Kidney epithelial cell (primary cell): ENCODE measurements at regions not wholly inside any gene's neighbourhood (a gene's known extent, or its start where the extent isn't known, plus 50 kb on each side); places are given as distances from the start of the nearest gene placed in this dataset.

ENCODE experiments used
- DNase-seq: peaks from one replicate; pipeline ENCODE4 v3.0.0-alpha.2; 2010; ENCODE audit warnings: low read depth
- H3K27me3 ChIP-seq: 2 replicates; pipeline ENCODE4 v1.6.0; 2011; ENCODE audit warnings: low read length; ENCODE audit not compliant: control insufficient read depth, insufficient read depth
- H3K36me3 ChIP-seq: 2 replicates; pipeline ENCODE4 v1.5.1; 2011; ENCODE audit warnings: low read length; ENCODE audit not compliant: control insufficient read depth, insufficient read depth
- H3K4me3 ChIP-seq: 2 replicates; pipeline ENCODE4 v1.5.1; 2011; ENCODE audit warnings: low read depth, mild to moderate bottlenecking, control low read depth, low read length
- CTCF ChIP-seq: IDR thresholded peaks from 2 replicates; pipeline ENCODE4 v1.5.1; 2011; ENCODE audit warnings: mild to moderate bottlenecking, moderate library complexity, low read length, control low read depth, inconsistent platforms; ENCODE audit not compliant: insufficient read depth, poor library complexity, severe bottlenecking

GRCh38 chr5:61640179-61641021 is 308.3 kb downstream of the ZSWIM6 start:
- Histone ChIP-seq H3K36me3 (no peaks in the 10 kb centered on the region), H3K4me3 (no peak overlapping the region), H3K27me3 (no peaks in the 10 kb centered on the region)
- no peak for TF ChIP-seq CTCF
- no peak for DNase-seq

GRCh38 chr5:61641748-61642565 is 309.9 kb downstream of the ZSWIM6 start:
- DNase-seq = no peak
- peak; percentile 8 for TF ChIP-seq CTCF
- Histone ChIP-seq H3K27me3 (no peaks in the 10 kb centered on the region), H3K4me3 (no peak overlapping the region), H3K36me3 (no peaks in the 10 kb centered on the region)

GRCh38 chr5:61647672-61648071 is 315.6 kb downstream of the ZSWIM6 start:
- DNase-seq = no peak
- H3K36me3 ChIP-seq = no peaks in the 10 kb centered on the region
- TF ChIP-seq CTCF = no peak
- H3K4me3 ChIP-seq = no peak overlapping the region
- no peaks in the 10 kb centered on the region for H3K27me3 ChIP-seq

GRCh38 chr5:61649231-61649630 is 317.2 kb downstream of the ZSWIM6 start:
- H3K27me3 ChIP-seq = no peaks in the 10 kb centered on the region
- H3K4me3 ChIP-seq = no peak overlapping the region
- TF ChIP-seq CTCF = no peak
- DNase-seq = no peak
- H3K36me3 ChIP-seq = no peaks in the 10 kb centered on the region

- Histone ChIP-seq H3K36me3 (no peaks in the 10 kb centered on the region), H3K4me3 (no peak overlapping the region), H3K27me3 (no peaks in the 10 kb centered on the region)
- no peak for DNase-seq
- TF ChIP-seq CTCF = no peak
Observed at GRCh38 chr5:61649971-61650370, 317.9 kb downstream of the ZSWIM6 start.
